ENCODE measurements at regions not wholly inside any gene's neighbourhood (a gene's known extent, or its start where the extent isn't known, plus 50 kb on each side); places are given as distances from the start of the nearest gene placed in this dataset.

GRCh38 chr10:5310914-5311313 lies 53.9 kb upstream of the UCN3 start:
- DNase-seq, result no peak

GRCh38 chr10:5311617-5312016 lies 53.1 kb upstream of the UCN3 start:
- no peak for DNase-seq

DNA sequence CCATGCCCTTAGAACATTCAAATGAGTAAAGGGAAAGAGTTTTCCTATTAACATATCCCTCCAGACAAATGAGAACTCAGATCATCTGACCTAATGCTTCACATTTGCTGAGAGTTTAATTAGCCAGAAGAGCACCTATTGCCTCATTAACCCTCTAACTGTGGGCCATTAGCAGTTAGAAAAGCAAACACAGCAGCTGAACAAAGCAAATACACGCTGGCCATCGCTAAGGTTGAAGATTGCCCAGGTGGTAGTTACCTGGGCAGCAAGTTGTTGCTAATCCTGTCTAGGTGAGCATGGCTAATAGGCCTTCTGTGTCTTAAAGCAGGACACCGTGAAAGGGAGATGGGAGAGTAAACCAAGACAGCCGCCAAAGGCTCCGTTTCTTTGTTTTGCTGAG lies 49.9 kb upstream of the UCN3 start:
- DNase-seq, result no peak
